Kidney (tissue), 13 donors: ENCODE measurements at regions not wholly inside any gene's neighbourhood (a gene's known extent, or its start where the extent isn't known, plus 50 kb on each side); places are given as distances from the start of the nearest gene placed in this dataset.

Experiments used
- DNase-seq, 5 donors: peaks; one replicate each; pipeline ENCODE4 v3.0.0-alpha.2; 2013 to 2020
- FAIRE-seq: peaks from 2 replicates; lab custom pipeline; 2012; peaks lifted over from hg19 to GRCh38; lab: Jason Lieb, UNC
- H3K27ac ChIP-seq, 2 donors: one replicate each; pipeline ENCODE4 v1.7.0; 2013; ENCODE audit warnings: low read depth in 2 of 2, low read length in 2 of 2, inconsistent platforms in 1 of 2
- H3K27me3 ChIP-seq: one replicate; pipeline ENCODE4 v1.7.1; 2013; ENCODE audit warnings: low read length, inconsistent platforms; ENCODE audit not compliant: control insufficient read depth, insufficient read depth
- H3K36me3 ChIP-seq, 3 donors: one replicate each; pipeline versions ENCODE4 v1.7.0 to v1.7.1; 2013; ENCODE audit warnings: low read length in 3 of 3, control low read depth in 1 of 3, inconsistent platforms in 1 of 3; ENCODE audit not compliant: insufficient read depth in 3 of 3, control insufficient read depth in 2 of 3
- H3K4me1 ChIP-seq, 3 donors: one replicate each; pipeline versions ENCODE4 v1.7.0 to v1.7.1; 2013; ENCODE audit warnings: low read length in 3 of 3, inconsistent platforms in 1 of 3, low read depth in 1 of 3; ENCODE audit not compliant: control insufficient read depth in 2 of 3, insufficient read depth in 2 of 3
- H3K4me3 ChIP-seq, 3 donors: one replicate each; pipeline versions ENCODE4 v1.7.0 to v1.8.1; 2013; ENCODE audit warnings: low read length in 3 of 3, control low read depth in 1 of 3, inconsistent platforms in 1 of 3
- H3K9ac ChIP-seq, 3 donors: one replicate each; pipeline versions ENCODE4 v1.7.0 to v1.7.1; 2013; ENCODE audit warnings: low read length in 3 of 3, control low read depth in 1 of 3, inconsistent platforms in 1 of 3
- H3K9me3 ChIP-seq, 3 donors: one replicate each; pipeline versions ENCODE4 v1.7.0 to v1.7.1; 2013; ENCODE audit warnings: low read length in 3 of 3, control low read depth in 1 of 3, inconsistent platforms in 1 of 3; ENCODE audit not compliant: control insufficient read depth in 2 of 3, insufficient read depth in 1 of 3
- intact Hi-C: fragments of 100-400 bp; cut with DNase I; formaldehyde crosslinking; loops from one replicate; pipeline ENCODE4 v1.11.1; 2022
- TF ChIP-seq, protein P1 (sequence below): IDR thresholded peaks from 3 replicates; pipeline ENCODE4 v1.5.1; 2012; ENCODE audit warnings: mild to moderate bottlenecking, moderate library complexity, borderline replicate concordance; ENCODE audit not compliant: insufficient read depth; ENCODE audit errors: extremely low read depth
- donor health status: control.
- donor health status: control.
- donor health status: control.
- donor health status: control.
- donor health status: control.
- donor health status: DM: yes; HTN: yes; CAD: no.
- donor health status: Normal renal cell carcinoma (clear cell type).

DNA sequence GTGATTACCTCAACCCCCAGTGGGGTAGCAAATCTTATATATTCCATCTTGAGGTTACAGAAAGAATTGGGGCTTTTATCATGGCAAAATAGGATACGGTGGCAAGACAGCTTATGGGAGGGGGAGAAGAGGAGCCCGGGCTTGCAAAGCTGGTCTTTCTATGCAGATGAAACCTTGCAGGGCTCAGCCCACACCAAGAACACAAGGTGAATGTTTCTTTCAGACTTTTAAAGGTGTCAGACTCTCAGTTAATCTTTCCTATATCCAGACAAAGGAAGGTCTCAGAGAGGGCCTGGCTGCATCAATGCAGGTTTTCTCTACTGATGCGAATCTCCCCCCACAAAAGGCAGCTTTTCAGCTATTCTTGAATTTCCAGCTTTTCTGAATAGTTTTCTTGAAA is 59.9 kb upstream of the WDR17 start:
- Histone ChIP-seq H3K9me3 (no peaks in the 10 kb centered on the region), H3K27ac (no peak overlapping the region), H3K36me3 (no peaks in the 10 kb centered on the region), H3K9ac (no peak overlapping the region), H3K4me3 (no peak overlapping the region), H3K27me3 (no peaks in the 10 kb centered on the region), H3K4me1 (peaks cover 0 to 2% (median 0%) of the 10 kb centered on the region in 3 donors)
- FAIRE-seq = no peak
- no peak for DNase-seq
- TF ChIP-seq, protein P1, sequence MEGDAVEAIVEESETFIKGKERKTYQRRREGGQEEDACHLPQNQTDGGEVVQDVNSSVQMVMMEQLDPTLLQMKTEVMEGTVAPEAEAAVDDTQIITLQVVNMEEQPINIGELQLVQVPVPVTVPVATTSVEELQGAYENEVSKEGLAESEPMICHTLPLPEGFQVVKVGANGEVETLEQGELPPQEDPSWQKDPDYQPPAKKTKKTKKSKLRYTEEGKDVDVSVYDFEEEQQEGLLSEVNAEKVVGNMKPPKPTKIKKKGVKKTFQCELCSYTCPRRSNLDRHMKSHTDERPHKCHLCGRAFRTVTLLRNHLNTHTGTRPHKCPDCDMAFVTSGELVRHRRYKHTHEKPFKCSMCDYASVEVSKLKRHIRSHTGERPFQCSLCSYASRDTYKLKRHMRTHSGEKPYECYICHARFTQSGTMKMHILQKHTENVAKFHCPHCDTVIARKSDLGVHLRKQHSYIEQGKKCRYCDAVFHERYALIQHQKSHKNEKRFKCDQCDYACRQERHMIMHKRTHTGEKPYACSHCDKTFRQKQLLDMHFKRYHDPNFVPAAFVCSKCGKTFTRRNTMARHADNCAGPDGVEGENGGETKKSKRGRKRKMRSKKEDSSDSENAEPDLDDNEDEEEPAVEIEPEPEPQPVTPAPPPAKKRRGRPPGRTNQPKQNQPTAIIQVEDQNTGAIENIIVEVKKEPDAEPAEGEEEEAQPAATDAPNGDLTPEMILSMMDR = no peak
- intact Hi-C loops = no loop called here

DNA sequence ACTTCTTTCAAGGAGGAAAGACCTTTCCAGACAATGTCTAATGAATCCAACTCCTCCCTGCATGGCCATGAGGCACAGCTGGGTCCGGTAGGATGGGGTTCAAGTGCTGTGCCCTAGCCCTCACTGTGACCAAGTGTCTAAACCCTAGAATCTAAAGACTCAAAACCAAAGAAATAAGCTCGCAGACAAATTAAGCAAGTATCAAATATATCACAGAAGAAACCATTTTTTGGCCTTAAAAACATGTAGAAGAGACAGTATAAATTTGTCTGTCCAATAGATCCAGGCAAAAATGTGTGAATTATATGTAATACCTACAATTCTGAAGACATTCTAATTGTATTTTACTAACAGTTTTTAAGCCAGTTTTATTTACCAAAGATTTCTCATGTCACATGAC is 56.4 kb upstream of the WDR17 start:
- intact Hi-C loops = no loop called here
- no peaks in the 10 kb centered on the region for H3K36me3 ChIP-seq

DNA sequence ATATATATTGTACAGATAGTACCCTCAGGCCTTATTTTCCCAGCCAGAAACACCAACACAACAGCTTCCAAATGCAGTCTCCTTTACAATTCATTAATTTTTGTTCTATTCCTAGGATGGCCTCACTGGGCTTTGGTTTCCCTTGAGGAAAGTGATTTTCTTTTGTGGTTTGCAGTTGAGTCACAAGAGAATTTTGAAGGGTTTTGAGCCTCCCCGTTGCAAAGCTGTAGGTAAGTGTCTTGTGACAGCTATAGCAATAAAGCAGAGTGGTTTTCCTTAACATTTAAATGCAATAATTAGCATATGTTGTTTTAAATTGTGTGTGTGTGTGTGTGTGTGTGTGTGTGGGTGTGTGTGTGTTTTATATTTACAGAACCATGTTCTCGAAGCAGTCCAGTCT is 54.1 kb upstream of the WDR17 start:
- Histone ChIP-seq H3K27me3 (no peaks in the 10 kb centered on the region), H3K4me1 (no peaks in the 10 kb centered on the region), H3K27ac (no peak overlapping the region), H3K36me3 (no peaks in the 10 kb centered on the region), H3K4me3 (no peak overlapping the region), H3K9ac (no peak overlapping the region), H3K9me3 (no peaks in the 10 kb centered on the region)
- TF ChIP-seq, protein P1 = no peak
- intact Hi-C loops = no loop called here
- DNase-seq = no peak
- no peak for FAIRE-seq

More for the DNA sequence above, 56.4 kb upstream of the WDR17 start:
- Histone ChIP-seq H3K9me3 (no peaks in the 10 kb centered on the region), H3K4me1 (no peaks in the 10 kb centered on the region), H3K27ac (no peak overlapping the region), H3K4me3 (no peak overlapping the region), H3K27me3 (no peaks in the 10 kb centered on the region), H3K9ac (no peak overlapping the region)
- FAIRE-seq = no peak
- no peak for DNase-seq
- TF ChIP-seq, protein P1 = no peak
